ENCODE measurements at regions not wholly inside any gene's neighbourhood (a gene's known extent, or its start where the extent isn't known, plus 50 kb on each side); places are given as distances from the start of the nearest gene placed in this dataset.

DNA sequence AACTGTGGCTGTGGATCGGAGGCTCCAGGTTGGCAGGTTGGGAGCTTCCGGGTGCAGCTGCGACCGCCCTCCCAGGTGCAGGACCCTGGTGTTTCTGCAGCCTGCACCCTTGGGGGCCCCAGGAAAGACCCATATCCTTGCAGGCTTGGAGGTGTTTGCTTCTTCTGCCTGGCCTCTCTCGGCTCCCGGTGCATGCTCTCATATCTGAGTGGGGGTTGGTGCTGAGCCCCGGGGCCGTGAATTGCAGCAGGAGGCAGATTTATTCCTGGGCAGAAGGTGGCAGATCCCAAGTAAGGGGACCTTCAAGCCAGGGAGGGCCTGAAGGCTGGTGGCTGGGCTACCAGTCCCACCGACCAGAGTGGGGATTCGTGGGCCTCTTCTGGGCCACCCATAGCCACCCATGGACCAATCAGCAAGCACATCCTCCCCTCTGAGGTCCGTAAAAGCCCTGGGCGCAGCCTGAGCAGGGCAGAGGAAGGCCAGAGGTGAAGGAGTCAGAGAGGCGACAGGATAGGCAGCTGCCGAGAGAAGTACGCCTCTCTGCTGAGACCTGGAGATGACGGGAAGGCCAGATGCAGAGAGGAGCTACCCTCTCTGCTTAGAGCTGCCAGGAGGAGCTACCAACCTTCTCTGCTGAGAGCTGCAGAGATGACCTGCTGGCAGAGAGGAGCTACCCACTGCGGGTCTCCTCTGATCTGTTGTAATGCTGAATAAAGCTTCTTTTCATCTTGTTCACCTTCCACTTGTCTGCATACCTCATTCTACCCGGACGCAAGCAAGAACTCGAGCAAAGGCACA is 1279.0 kb upstream of the LRRTM1 start:
- Histone ChIP-seq H3K4me1 (ENCODE audit: control insufficient read depth in 5 of 5, insufficient read depth in 5 of 5, low read length in 5 of 5) (no peaks in the 10 kb centered on the region), H3K4me3 (no peak overlapping the region), H3K27me3 (ENCODE audit: control insufficient read depth in 3 of 3, insufficient read depth in 3 of 3, low read length in 2 of 3) (no peaks in the 10 kb centered on the region), H3K9ac (ENCODE audit: insufficient read depth in 1 of 2, low read length in 2 of 2) (no peak overlapping the region), H3K27ac (ENCODE audit: low read depth in 1 of 2, low read length in 1 of 2) (no peak overlapping the region), H3K9me3 (ENCODE audit: control insufficient read depth in 4 of 4, insufficient read depth in 3 of 4, low read length in 3 of 4) (peaks cover 0 to 3% (median 0%) of the 10 kb centered on the region in 4 donors), H3K36me3 (ENCODE audit: control insufficient read depth in 4 of 4, insufficient read depth in 4 of 4, low read length in 4 of 4) (no peaks in the 10 kb centered on the region)
- TF ChIP-seq, protein P1, sequence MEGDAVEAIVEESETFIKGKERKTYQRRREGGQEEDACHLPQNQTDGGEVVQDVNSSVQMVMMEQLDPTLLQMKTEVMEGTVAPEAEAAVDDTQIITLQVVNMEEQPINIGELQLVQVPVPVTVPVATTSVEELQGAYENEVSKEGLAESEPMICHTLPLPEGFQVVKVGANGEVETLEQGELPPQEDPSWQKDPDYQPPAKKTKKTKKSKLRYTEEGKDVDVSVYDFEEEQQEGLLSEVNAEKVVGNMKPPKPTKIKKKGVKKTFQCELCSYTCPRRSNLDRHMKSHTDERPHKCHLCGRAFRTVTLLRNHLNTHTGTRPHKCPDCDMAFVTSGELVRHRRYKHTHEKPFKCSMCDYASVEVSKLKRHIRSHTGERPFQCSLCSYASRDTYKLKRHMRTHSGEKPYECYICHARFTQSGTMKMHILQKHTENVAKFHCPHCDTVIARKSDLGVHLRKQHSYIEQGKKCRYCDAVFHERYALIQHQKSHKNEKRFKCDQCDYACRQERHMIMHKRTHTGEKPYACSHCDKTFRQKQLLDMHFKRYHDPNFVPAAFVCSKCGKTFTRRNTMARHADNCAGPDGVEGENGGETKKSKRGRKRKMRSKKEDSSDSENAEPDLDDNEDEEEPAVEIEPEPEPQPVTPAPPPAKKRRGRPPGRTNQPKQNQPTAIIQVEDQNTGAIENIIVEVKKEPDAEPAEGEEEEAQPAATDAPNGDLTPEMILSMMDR (IDR thresholded peaks at IDR 0.05; ENCODE audit: control extremely low read depth, extremely low read depth) = no peak
- ATAC-seq (ENCODE audit: insufficient read depth, low FRiP score) = no peak
- 91 to 92% methylated on average over 20 of the region's 20 CpGs for WGBS, 2 donors
- no peak for DNase-seq

DNA sequence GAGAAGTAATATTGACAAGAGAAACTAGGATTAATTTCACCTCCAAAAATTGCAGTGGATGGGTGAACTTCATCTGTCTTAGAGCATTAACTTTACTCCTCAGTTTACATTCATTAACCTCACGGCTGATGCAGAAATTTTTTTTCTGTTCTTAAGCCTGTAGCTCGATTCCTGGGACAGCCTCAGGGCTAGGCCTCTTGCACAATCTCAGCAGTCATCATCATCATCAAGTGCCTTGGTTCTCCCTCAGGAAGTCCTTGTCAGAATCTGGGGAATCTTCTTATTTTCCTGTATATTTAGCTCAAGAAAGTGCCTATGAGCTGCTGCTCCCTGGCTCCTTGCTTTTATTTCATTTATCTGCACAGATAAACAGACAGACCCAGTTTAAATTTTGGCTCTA is 1272.2 kb upstream of the LRRTM1 start:
- Histone ChIP-seq H3K4me1 (ENCODE audit: control insufficient read depth in 5 of 5, insufficient read depth in 5 of 5, low read length in 5 of 5) (no peaks in the 10 kb centered on the region), H3K9me3 (ENCODE audit: control insufficient read depth in 4 of 4, insufficient read depth in 3 of 4, low read length in 3 of 4) (no peaks in the 10 kb centered on the region), H3K36me3 (ENCODE audit: control insufficient read depth in 4 of 4, insufficient read depth in 4 of 4, low read length in 4 of 4) (no peaks in the 10 kb centered on the region), H3K9ac (ENCODE audit: insufficient read depth in 1 of 2, low read length in 2 of 2) (no peak overlapping the region), H3K27me3 (ENCODE audit: control insufficient read depth in 3 of 3, insufficient read depth in 3 of 3, low read length in 2 of 3) (no peaks in the 10 kb centered on the region), H3K4me3 (no peak overlapping the region), H3K27ac (ENCODE audit: low read depth in 1 of 2, low read length in 1 of 2) (no peak overlapping the region)
- ATAC-seq (ENCODE audit: insufficient read depth, low FRiP score) (no peak), DNase-seq (no peak)
- TF ChIP-seq, protein P1 (IDR thresholded peaks at IDR 0.05; ENCODE audit: control extremely low read depth, extremely low read depth) = no peak
- 62 to 83% methylated on average over 2 of the region's 2 CpGs for WGBS, 2 donors

DNA sequence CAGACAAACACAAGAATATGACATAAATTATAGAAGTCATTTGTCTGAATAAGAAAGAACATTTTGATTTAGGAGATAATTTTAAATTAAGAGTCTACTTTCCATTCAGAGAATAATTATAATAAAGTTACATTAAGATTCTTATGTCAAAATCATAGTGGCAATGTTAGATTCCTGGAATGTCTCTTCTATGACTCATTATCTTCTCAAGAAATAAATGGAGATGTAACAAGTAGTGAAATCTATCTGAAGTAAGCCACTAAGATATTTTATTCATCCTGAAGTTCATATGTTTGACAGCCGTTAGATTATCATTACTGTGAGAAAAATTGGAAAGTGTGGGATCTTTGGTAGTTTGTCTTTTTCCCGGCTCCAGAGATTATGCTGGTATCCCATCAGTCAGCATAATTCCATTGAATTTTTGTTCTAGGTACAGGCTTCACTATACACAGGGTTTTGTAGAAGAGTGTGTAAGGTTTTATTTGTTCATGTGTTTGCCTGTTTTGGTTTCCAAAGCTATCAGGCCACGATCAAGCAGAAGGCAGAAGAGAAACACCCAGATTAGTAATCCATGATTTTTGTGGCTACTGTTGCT is 1246.6 kb upstream of the LRRTM1 start:
- Histone ChIP-seq H3K9me3 (ENCODE audit: control insufficient read depth in 4 of 4, insufficient read depth in 3 of 4, low read length in 3 of 4) (peaks cover 0 to 3% (median 0%) of the 10 kb centered on the region in 4 donors), H3K4me3 (no peak overlapping the region), H3K36me3 (ENCODE audit: control insufficient read depth in 4 of 4, insufficient read depth in 4 of 4, low read length in 4 of 4) (no peaks in the 10 kb centered on the region), H3K9ac (ENCODE audit: insufficient read depth in 1 of 2, low read length in 2 of 2) (no peak overlapping the region), H3K27ac (ENCODE audit: low read depth in 1 of 2, low read length in 1 of 2) (no peak overlapping the region), H3K27me3 (ENCODE audit: control insufficient read depth in 3 of 3, insufficient read depth in 3 of 3, low read length in 2 of 3) (no peaks in the 10 kb centered on the region), H3K4me1 (ENCODE audit: control insufficient read depth in 5 of 5, insufficient read depth in 5 of 5, low read length in 5 of 5) (no peaks in the 10 kb centered on the region)
- DNase-seq (no peak), ATAC-seq (ENCODE audit: insufficient read depth, low FRiP score) (no peak)
- WGBS, 2 donors = 87 to 91% methylated on average over 3 of the region's 3 CpGs
- TF ChIP-seq, protein P1 (IDR thresholded peaks at IDR 0.05; ENCODE audit: control extremely low read depth, extremely low read depth) = no peak
